NCI-H1436 (cell line): ENCODE measurements at regions not wholly inside any gene's neighbourhood (a gene's known extent, or its start where the extent isn't known, plus 50 kb on each side); places are given as distances from the start of the nearest gene placed in this dataset.

Experiments
- DNase-seq: peaks from one replicate; lab custom pipeline; 2025; lab: John Stamatoyannopoulos, UW

DNA sequence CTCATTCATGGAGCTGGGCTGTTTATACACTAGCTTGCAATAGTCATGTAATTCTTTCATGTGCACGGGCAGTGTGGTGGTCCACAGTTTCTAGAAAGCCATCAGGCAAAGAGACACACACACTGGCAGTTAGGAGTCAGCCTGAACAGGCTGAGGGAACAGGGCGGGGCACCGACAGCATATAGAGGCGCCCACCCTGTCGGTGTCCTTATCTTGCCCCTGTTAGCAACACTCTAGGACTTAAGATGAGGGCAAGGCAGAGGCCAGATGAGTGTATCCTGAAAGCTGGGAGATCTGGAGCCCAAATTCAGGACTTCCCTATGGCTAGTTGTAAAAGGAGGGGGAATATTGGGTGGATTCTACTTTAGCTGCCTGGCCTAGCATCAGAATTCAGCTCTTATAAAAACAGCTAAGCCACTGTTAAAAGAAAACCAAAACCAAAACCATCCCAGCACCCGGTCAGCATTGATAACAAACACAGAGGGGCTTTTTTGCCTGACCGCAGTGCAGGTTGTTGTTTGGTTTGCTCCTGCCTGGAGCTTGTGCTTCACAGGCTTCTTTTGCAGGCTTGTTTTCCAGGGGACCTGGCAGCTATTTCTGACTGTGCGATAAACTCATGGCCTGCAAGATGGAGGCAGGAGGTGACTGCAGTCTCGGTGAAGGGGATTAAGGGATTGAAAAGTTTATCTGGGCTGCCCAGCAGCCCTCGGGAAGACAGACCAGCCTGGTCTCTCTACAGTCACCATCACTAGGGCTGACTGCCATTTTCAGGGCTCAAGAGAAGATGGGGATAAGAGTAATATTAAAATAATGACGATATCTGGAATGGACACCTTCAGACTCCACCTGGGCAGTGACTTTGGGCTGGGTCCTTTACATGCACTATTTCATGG lies 638.9 kb downstream of the MID1IP1 start:
- DNase-seq, result no peak

DNA sequence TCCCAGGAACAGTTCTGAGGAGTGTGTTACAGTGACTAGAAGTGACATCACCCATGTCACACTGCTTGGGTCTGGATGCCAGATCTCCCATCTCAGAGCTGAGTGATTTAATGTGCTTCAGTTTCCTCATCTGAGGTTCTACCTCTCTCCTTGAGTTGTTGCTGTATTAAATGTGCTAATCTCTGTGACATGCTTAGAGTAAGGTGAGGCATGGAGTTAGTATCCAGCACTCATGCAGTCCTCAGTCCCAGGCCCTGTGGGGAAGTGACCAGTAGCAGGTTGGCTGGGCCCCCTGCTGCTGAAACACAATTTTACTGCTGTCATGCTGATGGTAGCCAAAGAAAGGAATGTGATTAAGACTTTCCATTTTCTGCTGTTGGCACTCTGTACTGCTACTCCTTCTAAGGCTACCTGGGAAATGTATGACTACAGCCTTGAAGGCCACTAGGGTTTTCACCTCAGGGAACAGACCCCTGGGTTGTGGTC lies 639.6 kb downstream of the MID1IP1 start:
- DNase-seq, result no peak

- no peak for DNase-seq
These were observed 641.1 kb downstream of the MID1IP1 start for GRCh38 chrX:39442332-39442731.

DNA sequence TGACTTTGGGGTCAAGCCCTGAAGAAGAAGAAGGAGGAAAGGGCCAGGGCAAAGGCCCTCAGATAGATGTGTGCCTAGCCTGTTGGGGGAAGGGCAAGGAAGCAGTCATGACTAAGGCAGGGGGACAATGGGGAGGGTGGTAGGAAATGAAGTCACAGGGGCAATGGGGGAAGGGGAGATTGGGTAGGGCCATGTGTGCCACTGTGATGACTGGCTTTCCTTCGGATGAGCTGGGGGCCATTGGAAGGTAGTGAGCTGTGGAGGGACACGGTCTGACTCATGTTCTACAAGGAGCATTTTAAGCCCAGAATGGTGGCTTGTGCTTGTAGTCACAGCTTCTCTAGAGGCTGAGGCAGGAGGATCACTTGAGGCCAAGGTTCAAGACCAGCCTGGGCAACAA lies 642.0 kb downstream of the MID1IP1 start:
- DNase-seq, result no peak

GRCh38 chrX:39445336-39445735 lies 644.1 kb downstream of the MID1IP1 start:
- DNase-seq, result no peak

- DNase-seq, result no peak
These were observed 648.1 kb downstream of the MID1IP1 start for GRCh38 chrX:39449352-39449751.

DNA sequence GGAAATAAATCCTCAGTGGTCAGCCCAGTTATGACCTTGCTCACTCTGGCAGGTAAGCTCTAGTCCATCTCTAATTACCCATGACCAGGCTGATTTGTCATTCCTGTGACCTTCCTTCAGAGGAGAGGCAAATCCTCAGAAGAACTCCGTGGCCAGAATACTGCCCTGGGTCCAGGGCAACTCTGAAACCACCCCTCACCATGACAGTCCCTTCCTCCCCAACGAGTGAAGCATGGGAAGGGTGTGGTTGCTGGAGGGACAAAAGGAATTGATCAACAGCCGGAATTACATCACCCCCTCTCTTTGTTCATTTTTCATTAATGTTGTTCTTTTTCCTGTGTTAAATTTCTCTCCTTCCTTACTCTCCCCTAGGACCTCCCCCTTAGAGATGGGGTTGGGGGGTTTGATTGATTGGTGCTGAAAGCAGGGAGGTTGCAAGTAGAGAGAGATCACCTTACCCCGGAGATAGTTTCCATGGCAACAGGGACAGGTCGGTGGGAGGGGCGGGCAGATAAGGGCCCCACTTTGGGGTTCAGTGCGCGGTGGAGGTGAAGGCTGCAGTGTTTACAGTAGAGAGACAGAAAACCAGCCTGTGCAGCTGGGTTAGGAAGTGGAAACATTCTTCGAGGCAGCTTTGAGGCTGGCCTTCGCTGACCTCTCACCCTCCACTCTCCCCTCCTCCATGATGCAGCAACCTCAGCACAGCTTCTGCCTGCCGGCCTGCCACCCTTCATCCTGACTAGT lies 647.4 kb downstream of the BCOR start:
- no peak for DNase-seq

GRCh38 chrX:39451046-39451445 lies 646.7 kb downstream of the BCOR start:
- no peak for DNase-seq

- DNase-seq, result no peak
These were observed 645.4 kb downstream of the BCOR start for GRCh38 chrX:39452401-39452800.

GRCh38 chrX:39453889-39454621 lies 643.7 kb downstream of the BCOR start:
- no peak for DNase-seq

DNA sequence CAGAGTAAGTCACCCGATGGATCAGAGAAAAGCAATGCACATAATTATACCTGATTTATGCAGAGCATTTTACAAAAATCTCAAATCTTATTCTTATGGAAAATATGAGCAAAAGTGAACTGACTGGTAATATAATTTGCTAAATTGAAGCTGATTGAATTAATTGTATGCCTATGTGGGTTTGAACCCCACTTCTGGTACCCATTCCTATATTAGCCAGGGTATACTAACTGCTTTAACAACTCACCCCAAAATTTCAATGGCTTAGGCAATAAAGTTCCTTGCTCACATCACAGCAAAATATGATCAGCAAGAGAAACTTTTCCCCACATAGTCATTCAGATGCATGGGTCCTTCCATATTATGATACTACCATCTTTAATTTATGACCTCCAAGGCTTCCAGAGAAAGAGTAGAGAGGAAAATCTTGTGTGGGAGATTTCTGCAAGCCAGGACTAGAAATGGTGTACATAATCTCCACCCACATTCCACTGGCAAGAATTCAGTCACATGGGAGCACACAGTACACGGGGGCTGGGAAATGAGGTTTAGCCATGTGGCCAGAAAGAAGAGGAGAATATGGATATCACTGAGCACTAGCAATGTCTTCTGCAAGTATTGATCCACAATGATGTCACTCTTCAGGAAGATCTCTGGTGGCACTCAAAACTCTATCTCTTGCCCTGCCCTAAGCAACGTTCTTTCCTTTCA lies 640.7 kb downstream of the BCOR start:
- DNase-seq, result no peak

DNA sequence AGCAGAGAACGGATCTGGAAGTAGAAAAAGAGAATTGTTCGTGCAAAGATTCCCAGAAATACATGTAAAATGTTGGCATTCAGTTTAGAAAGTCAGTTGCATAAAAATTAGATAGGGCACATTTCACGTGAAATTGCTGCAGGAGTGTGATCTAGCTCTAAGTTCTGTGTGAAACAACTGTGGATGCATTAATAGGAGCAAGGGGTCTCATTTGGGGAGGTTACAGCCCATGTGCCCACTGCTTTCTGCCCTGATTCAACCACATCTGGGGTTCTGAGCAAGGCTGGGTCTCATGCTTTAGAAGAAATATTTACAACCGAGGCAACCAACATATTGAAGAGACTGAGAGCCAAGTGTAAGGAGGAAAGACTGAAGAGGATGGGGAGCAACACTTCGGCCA lies 639.0 kb downstream of the BCOR start:
- no peak for DNase-seq

DNA sequence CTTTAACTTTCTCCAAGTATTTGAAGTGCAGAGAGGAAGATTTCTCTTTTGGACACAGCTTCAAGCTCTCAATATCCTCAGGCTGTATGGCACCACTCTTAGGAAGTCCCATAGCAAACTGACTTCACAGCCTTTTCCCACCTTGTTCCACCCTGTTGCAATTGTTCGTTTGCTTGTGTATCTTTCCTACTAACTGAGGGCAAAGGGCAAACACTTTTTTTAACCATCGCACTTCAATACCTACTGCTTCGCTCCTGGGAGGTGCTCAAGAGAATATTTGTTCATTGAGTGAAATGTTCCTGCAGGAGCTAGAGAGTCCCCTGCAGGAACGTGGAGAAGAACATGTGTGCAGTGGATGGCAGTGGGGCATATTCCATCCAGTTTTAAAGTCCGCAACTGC lies 638.6 kb downstream of the BCOR start:
- DNase-seq, result no peak

DNA sequence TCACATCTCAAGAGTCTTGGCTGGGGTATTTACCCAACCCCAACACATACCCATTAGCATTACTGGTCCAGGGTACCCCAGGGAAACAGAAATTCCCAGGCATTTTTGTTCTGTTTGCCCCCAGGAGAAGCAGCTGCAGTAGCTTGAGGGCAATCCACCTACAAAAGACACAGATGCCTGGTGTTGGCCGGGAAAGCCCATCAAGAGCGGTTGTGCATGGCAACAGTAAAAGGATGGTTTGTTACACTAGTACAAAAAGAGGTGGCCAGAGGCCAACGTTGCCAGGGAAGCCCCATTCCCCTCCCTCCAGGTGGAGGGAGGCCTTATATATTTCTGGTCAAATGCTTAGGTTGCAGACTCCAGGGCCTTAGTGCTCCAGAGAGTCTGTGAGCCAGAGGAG lies 637.8 kb downstream of the BCOR start:
- no peak for DNase-seq

GRCh38 chrX:39460499-39460898 lies 637.3 kb downstream of the BCOR start:
- no peak for DNase-seq

GRCh38 chrX:39462835-39463234 lies 634.9 kb downstream of the BCOR start:
- no peak for DNase-seq

DNA sequence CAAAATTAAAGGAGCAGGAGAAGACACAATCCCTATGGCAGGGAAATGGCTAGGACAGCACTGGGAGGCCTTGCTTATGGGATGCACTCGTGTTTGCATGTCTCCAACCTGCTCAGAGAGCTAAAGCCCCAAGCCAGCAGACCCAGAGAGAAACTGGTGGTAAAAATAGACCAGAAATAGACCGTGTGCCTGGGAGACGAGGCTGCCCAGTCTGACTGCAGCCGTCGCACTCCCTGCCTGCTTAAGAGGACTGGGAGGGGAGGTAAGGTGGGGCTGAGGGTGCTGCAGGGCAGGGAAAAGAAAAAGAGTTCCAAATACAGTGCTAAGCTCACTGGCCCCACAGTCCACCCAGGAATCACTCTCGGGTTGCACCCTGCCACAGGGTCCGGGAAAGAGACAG lies 633.5 kb downstream of the BCOR start:
- no peak for DNase-seq

- no peak for DNase-seq
These were observed 632.3 kb downstream of the BCOR start for GRCh38 chrX:39465467-39465866.

DNA sequence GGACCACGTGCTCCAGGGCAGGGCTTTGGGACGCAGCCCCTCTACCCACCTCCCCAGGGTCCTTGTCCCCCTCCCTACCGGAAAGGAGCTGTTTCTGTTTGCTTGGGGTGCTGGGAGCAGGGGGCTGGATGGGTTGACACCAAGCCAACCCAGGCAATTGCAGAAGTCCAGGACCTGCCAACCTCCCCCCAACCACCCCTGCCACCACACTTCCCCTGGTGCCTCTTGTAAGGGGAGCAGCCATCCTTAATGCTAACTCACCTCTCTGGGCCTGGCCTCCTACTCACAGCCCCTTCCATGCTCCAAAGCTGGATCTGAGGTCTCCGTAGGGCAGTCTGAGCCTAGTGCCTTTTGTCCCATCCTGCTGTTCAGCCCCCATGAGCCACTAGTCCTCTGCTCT lies 631.9 kb downstream of the BCOR start:
- no peak for DNase-seq

GRCh38 chrX:39469126-39469525 lies 628.6 kb downstream of the BCOR start:
- no peak for DNase-seq

GRCh38 chrX:39470588-39471407 lies 627.0 kb downstream of the BCOR start:
- DNase-seq, result no peak
